Neural cell (in vitro differentiated cells): ENCODE measurements at regions not wholly inside any gene's neighbourhood (a gene's known extent, or its start where the extent isn't known, plus 50 kb on each side); places are given as distances from the start of the nearest gene placed in this dataset.

Source experiments
- H2AFZ ChIP-seq: fragments of 200-600, 300-800 bp; sonication (generic), shearing (Covaris generic); 2 replicates; pipeline ENCODE4 v1.6.0; 2014; ENCODE audit warnings: low read depth, mild to moderate bottlenecking, antibody characterized with exemption, low read length, moderate library complexity
- H3F3A ChIP-seq: fragments of 200-600 bp; shearing (Covaris generic); 2 replicates; pipeline ENCODE4 v1.6.1; 2016; ENCODE audit warnings: mild to moderate bottlenecking, moderate library complexity, mixed read lengths, antibody characterized with exemption, low read length; ENCODE audit not compliant: insufficient read depth, poor library complexity, severe bottlenecking
- H3K27ac ChIP-seq: fragments of 200-600, 300-800 bp; sonication (generic), shearing (Covaris generic); 2 replicates; pipeline ENCODE4 v1.5.1; 2014; ENCODE audit warnings: mild to moderate bottlenecking, low read length, moderate library complexity
- H3K27me3 ChIP-seq: fragments of 300-800, 200-600 bp; sonication (generic), shearing (Covaris generic); 2 replicates; pipeline ENCODE4 v1.6.0; 2014; ENCODE audit warnings: mild to moderate bottlenecking, low read depth, low read length, moderate library complexity; ENCODE audit not compliant: insufficient read depth
- H3K36me3 ChIP-seq: fragments of 300-800, 200-600 bp; sonication (generic), shearing (Covaris generic); 2 replicates; pipeline ENCODE4 v1.5.1; 2014; ENCODE audit warnings: mild to moderate bottlenecking, antibody characterized with exemption, low read length, moderate library complexity; ENCODE audit not compliant: insufficient read depth
- H3K4me2 ChIP-seq: fragments of 300-800, 200-600 bp; sonication (generic), shearing (Covaris generic); 2 replicates; pipeline ENCODE4 v1.6.0; 2014; ENCODE audit warnings: mild to moderate bottlenecking, low read length
- H3K4me3 ChIP-seq: fragments of 300-800, 200-600 bp; sonication (generic), shearing (Covaris generic); 2 replicates; pipeline ENCODE4 v1.5.1; 2014; ENCODE audit warnings: mild to moderate bottlenecking, low read length, moderate library complexity
- H3K79me2 ChIP-seq: fragments of 200-600 bp; shearing (Covaris generic); replicated peaks from 2 replicates; pipeline ENCODE4 v1.6.0; 2014; ENCODE audit warnings: mild to moderate bottlenecking, low read length, moderate library complexity; ENCODE audit not compliant: insufficient read depth
- H3K9ac ChIP-seq: fragments of 300-800, 200-600 bp; sonication (generic), shearing (Covaris generic); 2 replicates; pipeline ENCODE4 v1.6.1; 2016; ENCODE audit warnings: mild to moderate bottlenecking, low read length, mixed read lengths
- H3K9me2 ChIP-seq: fragments of 200-600 bp; shearing (Covaris generic); 2 replicates; pipeline ENCODE4 v1.6.1; 2016; ENCODE audit warnings: mild to moderate bottlenecking, low read length, mixed read lengths; ENCODE audit not compliant: insufficient read depth
- H3K9me3 ChIP-seq: fragments of 200-600, 300-800 bp; sonication (generic), shearing (Covaris generic); 2 replicates; pipeline ENCODE4 v1.6.1; 2016; ENCODE audit warnings: mild to moderate bottlenecking, mixed run types, low read length, moderate library complexity, mixed read lengths
- H4K20me1 ChIP-seq: fragments of 200-600 bp; shearing (Covaris generic); 2 replicates; pipeline ENCODE4 v1.6.1; 2016; ENCODE audit warnings: mild to moderate bottlenecking, mixed run types; ENCODE audit not compliant: insufficient read depth
- CTCF ChIP-seq: fragments of 450-650 bp; IDR thresholded peaks from 2 replicates; pipeline ENCODE4 v1.5.1; 2014; ENCODE audit warnings: antibody characterized with exemption, mild to moderate bottlenecking, moderate library complexity; ENCODE audit not compliant: poor library complexity, severe bottlenecking
- EP300 ChIP-seq: fragments of 450-650 bp; conservative IDR thresholded peaks from 2 replicates; pipeline ENCODE4 v1.6.1; 2014; ENCODE audit warnings: antibody characterized with exemption, mild to moderate bottlenecking, moderate library complexity; ENCODE audit not compliant: poor library complexity, severe bottlenecking
- EZH2 ChIP-seq: fragments of 200-600, 300-800 bp; shearing (Covaris generic), sonication (generic); IDR thresholded peaks from 2 replicates; pipeline ENCODE4 v1.6.1; 2014; ENCODE audit warnings: antibody characterized with exemption, low read length, borderline replicate concordance, mild to moderate bottlenecking; ENCODE audit not compliant: insufficient read depth, poor library complexity, severe bottlenecking
- MXI1 ChIP-seq: fragments of 450-650 bp; conservative IDR thresholded peaks from 2 replicates; pipeline ENCODE4 v1.6.1; 2014; ENCODE audit warnings: antibody characterized with exemption, mild to moderate bottlenecking; ENCODE audit not compliant: poor library complexity, severe bottlenecking
- POLR2AphosphoS5 ChIP-seq: IDR thresholded peaks from 2 replicates; pipeline ENCODE4 v1.6.1; 2012
- RAD21 ChIP-seq: fragments of 450-650 bp; conservative IDR thresholded peaks from 2 replicates; pipeline ENCODE4 v1.6.1; 2014; ENCODE audit warnings: antibody characterized with exemption, mild to moderate bottlenecking, moderate library complexity
- REST ChIP-seq: IDR thresholded peaks from 2 replicates; pipeline ENCODE4 v1.6.1; 2012; ENCODE audit warnings: borderline replicate concordance
- SMC3 ChIP-seq: fragments of 450-650 bp; conservative IDR thresholded peaks from 2 replicates; pipeline ENCODE4 v1.6.1; 2014; ENCODE audit warnings: antibody characterized with exemption, mild to moderate bottlenecking, moderate library complexity; ENCODE audit not compliant: poor library complexity
- TAF1 ChIP-seq: IDR thresholded peaks from 2 replicates; pipeline ENCODE4 v1.6.1; 2012; ENCODE audit warnings: low read depth

- H3F3A ChIP-seq = no peaks in the 10 kb centered on the region
- no peak for TF ChIP-seq EP300
- no peak for TF ChIP-seq TAF1
- TF ChIP-seq MXI1 = no peak
- no peak for TF ChIP-seq RAD21
- no peak for TF ChIP-seq SMC3
- no peak for TF ChIP-seq REST
- TF ChIP-seq EZH2 = no peak
- TF ChIP-seq POLR2AphosphoS5 = no peak
- no peak for TF ChIP-seq CTCF
- no peak overlapping the region for H3K4me3 ChIP-seq
- no peaks in the 10 kb centered on the region for H3K9me2 ChIP-seq
- no peaks in the 10 kb centered on the region for H3K27me3 ChIP-seq
- H3K79me2 ChIP-seq = no peaks in the 10 kb centered on the region
- H3K9ac ChIP-seq = no peak overlapping the region
- H3K4me2 ChIP-seq = no peak overlapping the region
- H3K27ac ChIP-seq = no peak overlapping the region
- H4K20me1 ChIP-seq = no peaks in the 10 kb centered on the region
- no peaks in the 10 kb centered on the region for H3K36me3 ChIP-seq
- H3K9me3 ChIP-seq = no peaks in the 10 kb centered on the region
- no peak overlapping the region for H2AFZ ChIP-seq
These were observed 1155.2 kb upstream of the CNTN5 start for GRCh38 chr11:97865424-97866012.

- Histone ChIP-seq H2AFZ (no peak overlapping the region), H3K9me2 (no peaks in the 10 kb centered on the region), H3K27me3 (no peaks in the 10 kb centered on the region), H3K36me3 (no peaks in the 10 kb centered on the region), H4K20me1 (no peaks in the 10 kb centered on the region), H3K4me3 (no peak overlapping the region), H3K27ac (no peak overlapping the region), H3K79me2 (no peaks in the 10 kb centered on the region), H3K9ac (no peak overlapping the region), H3F3A (no peaks in the 10 kb centered on the region), H3K9me3 (no peaks in the 10 kb centered on the region), H3K4me2 (no peak overlapping the region)
- TF ChIP-seq CTCF = no peak
- no peak for TF ChIP-seq EP300
- TF ChIP-seq POLR2AphosphoS5 = no peak
- no peak for TF ChIP-seq RAD21
These were observed 1148.9 kb upstream of the CNTN5 start for GRCh38 chr11:97871816-97872215.
